Lower leg skin (tissue), 3 donors: ENCODE measurements at regions not wholly inside any gene's neighbourhood (a gene's known extent, or its start where the extent isn't known, plus 50 kb on each side); places are given as distances from the start of the nearest gene placed in this dataset.

Experiments used
- POLR2A ChIP-seq, 2 donors: fragments of 450-650 bp; IDR thresholded peaks; one replicate each; pipeline ENCODE4 v1.6.1; 2016 to 2017; ENCODE audit warnings: antibody characterized with exemption in 2 of 2, mild to moderate bottlenecking in 1 of 2, moderate library complexity in 1 of 2
- TF ChIP-seq, protein P1 (sequence below), 3 donors: fragments of 450-650 bp; IDR thresholded peaks; one replicate each; pipeline ENCODE4 v1.5.1; 2016; ENCODE audit warnings: antibody characterized with exemption in 3 of 3, mild to moderate bottlenecking in 3 of 3, moderate library complexity in 2 of 3

DNA sequence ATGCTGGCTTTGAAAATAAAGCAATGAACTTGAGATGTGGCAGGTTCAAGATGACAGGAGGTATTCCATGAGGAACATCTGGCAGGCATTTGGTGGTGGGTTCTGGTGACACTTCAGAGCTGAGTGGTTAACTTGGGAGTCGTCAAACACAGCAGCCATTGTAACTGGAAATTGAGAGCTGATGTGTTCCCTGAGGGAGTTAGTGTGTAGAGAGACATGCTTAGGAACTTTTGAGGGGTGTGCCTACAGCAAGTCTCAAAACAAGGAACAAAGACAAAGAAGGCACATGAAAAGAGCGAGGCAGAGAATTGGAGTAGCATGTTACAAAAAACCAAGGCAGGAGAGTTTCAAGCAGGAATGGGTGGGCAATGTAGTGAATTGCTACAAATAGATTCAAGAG lies 53.9 kb upstream of the KL start:
- TF ChIP-seq, protein P1, sequence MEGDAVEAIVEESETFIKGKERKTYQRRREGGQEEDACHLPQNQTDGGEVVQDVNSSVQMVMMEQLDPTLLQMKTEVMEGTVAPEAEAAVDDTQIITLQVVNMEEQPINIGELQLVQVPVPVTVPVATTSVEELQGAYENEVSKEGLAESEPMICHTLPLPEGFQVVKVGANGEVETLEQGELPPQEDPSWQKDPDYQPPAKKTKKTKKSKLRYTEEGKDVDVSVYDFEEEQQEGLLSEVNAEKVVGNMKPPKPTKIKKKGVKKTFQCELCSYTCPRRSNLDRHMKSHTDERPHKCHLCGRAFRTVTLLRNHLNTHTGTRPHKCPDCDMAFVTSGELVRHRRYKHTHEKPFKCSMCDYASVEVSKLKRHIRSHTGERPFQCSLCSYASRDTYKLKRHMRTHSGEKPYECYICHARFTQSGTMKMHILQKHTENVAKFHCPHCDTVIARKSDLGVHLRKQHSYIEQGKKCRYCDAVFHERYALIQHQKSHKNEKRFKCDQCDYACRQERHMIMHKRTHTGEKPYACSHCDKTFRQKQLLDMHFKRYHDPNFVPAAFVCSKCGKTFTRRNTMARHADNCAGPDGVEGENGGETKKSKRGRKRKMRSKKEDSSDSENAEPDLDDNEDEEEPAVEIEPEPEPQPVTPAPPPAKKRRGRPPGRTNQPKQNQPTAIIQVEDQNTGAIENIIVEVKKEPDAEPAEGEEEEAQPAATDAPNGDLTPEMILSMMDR (IDR thresholded peaks at IDR 0.05): no peak
- TF ChIP-seq POLR2A (IDR thresholded peaks at IDR 0.05): no peak
